Nephron (organoid): ENCODE measurements at regions not wholly inside any gene's neighbourhood (a gene's known extent, or its start where the extent isn't known, plus 50 kb on each side); places are given as distances from the start of the nearest gene placed in this dataset.

Experiments
- H3K27ac Mint-ChIP-seq, 3 experiments: 2 replicates each; pipeline ENCODE4 v1.8.0; 2020; ENCODE audit warnings: mixed read lengths in 3 of 3, mild to moderate bottlenecking in 2 of 3, moderate library complexity in 1 of 3
- H3K27me3 Mint-ChIP-seq: 2 replicates; pipeline ENCODE4 v1.8.0; 2021; ENCODE audit warnings: low read depth, mild to moderate bottlenecking, moderate library complexity, mixed read lengths
- H3K36me3 Mint-ChIP-seq: 2 replicates; pipeline ENCODE4 v1.8.0; 2020; ENCODE audit warnings: low read depth, mixed read lengths
- H3K4me1 Mint-ChIP-seq: 2 replicates; pipeline ENCODE4 v1.8.0; 2020; ENCODE audit warnings: mixed read lengths
- H3K4me3 Mint-ChIP-seq, 3 experiments: 2 replicates each; pipeline ENCODE4 v1.8.0; 2020; ENCODE audit warnings: mild to moderate bottlenecking in 3 of 3, mixed read lengths in 3 of 3, moderate library complexity in 2 of 3
- H3K9me3 Mint-ChIP-seq: 2 replicates; pipeline ENCODE4 v1.8.0; 2020; ENCODE audit warnings: mixed read lengths
- CTCF ChIP-seq, 3 experiments: fragments of 200-600 bp; sonication (generic); IDR thresholded peaks; one replicate each; pipeline ENCODE4 v1.5.0; 2021; ENCODE audit warnings: antibody characterized with exemption in 3 of 3; ENCODE audit not compliant: unreplicated experiment in 3 of 3

- H3K4me1 Mint-ChIP-seq: peaks cover 71% of the 10 kb centered on the region
- TF ChIP-seq CTCF (IDR thresholded peaks at IDR 0.05; ENCODE audit: unreplicated experiment in 3 of 3): no peak
Observed at GRCh38 chr3:159852821-159853505, 135.7 kb upstream of the IL12A start.

GRCh38 chr3:159853506-159853864 lies 135.2 kb upstream of the IL12A start:
- H3K9me3 Mint-ChIP-seq: no peaks in the 10 kb centered on the region
- H3K27ac Mint-ChIP-seq: peak overlapping the region; percentile 87 to 92 (median 89)
- no peaks in the 10 kb centered on the region for H3K27me3 Mint-ChIP-seq
- H3K36me3 Mint-ChIP-seq: peaks cover 3% of the 10 kb centered on the region
- peak overlapping the region; percentile 60 to 76 (median 69) for H3K4me3 Mint-ChIP-seq
- no peak for TF ChIP-seq CTCF (IDR thresholded peaks at IDR 0.05; ENCODE audit: unreplicated experiment in 3 of 3)
- peaks cover 73% of the 10 kb centered on the region for H3K4me1 Mint-ChIP-seq

More at GRCh38 chr3:159852821-159853505, 135.7 kb upstream of the IL12A start:
- Mint-ChIP-seq H3K4me3 (peak overlapping the region; percentile 60 to 76 (median 69)), H3K36me3 (peaks cover 3% of the 10 kb centered on the region), H3K27ac (peak overlapping the region; percentile 87 to 92 (median 89)), H3K27me3 (no peaks in the 10 kb centered on the region), H3K9me3 (no peaks in the 10 kb centered on the region)

DNA sequence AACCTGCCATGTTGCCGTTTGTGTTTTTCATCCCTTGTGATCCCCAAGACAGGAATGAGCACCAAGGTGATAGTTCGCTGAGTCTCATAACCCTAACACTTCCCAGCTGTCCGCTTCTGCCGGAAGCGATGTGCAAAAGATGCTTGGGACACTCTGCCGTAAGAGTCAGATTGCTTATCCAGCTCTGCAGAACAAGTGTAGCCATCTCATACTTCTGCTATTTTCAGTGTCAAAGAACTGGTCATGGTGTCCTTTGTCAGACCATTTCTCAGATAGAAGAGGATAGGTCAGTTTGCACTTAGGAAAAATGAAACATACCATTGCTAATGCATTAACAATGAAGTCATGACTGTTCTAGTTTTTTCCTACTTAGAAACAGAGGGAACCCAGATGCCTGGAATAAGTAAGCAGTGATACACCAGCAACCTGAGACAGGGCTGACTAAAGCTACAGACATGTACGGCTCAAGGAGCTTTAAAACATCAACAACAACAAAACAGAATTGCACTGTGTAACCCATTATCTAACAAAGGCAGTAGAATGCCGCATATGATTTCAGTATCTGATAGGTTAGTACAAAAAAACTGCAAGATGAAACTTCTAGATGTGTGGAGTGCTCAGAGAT lies 134.0 kb upstream of the IL12A start:
- peaks cover 79% of the 10 kb centered on the region for H3K4me1 Mint-ChIP-seq
- no peak for TF ChIP-seq CTCF (IDR thresholded peaks at IDR 0.05; ENCODE audit: unreplicated experiment in 3 of 3)
- H3K4me3 Mint-ChIP-seq: peak overlapping the region; percentile 23 to 74 (median 69)
- no peaks in the 10 kb centered on the region for H3K9me3 Mint-ChIP-seq
- H3K27me3 Mint-ChIP-seq: no peaks in the 10 kb centered on the region
- peak overlapping the region; percentile 89 to 90 (median 90) for H3K27ac Mint-ChIP-seq
- H3K36me3 Mint-ChIP-seq: peaks cover 3% of the 10 kb centered on the region

DNA sequence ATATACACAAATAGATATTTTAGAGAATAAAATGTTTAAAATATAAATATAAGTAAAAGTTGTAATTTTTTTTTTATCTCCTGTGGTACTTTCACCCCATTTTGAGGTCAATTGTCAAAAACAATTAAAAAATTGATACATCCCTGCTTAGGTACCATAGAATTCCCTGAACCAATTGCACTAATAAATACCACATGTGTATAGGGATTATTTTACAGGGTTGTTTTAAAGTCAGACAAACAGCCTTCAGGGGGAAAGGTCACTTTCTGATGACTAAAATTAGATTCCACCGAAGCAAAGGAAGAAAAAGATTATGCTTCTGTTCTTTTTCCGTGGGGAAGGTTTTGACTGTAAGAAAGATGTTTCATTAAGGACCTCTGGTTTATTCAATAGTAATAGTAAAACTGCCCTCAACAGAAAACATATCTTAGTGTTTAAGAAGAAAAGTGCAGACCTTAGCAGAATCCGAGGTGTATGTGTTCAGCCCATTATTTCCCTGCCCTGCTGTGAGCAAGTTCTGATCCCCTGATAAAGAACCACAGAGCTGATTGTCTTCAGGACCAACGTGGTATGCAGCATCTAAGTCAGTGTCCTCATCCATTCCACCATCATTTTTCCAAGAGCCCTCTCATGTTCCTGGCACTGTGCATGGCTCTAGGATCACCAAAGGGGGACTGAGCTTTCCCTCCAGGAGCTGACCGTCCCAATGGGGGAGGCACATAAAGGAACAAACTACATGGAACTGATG lies 132.9 kb upstream of the IL12A start:
- H3K4me3 Mint-ChIP-seq: peak overlapping the region; percentile 14 to 63 (median 35)
- peak overlapping the region; percentile 87 to 94 (median 91) for H3K27ac Mint-ChIP-seq
- H3K9me3 Mint-ChIP-seq: no peaks in the 10 kb centered on the region
- no peak for TF ChIP-seq CTCF (IDR thresholded peaks at IDR 0.05; ENCODE audit: unreplicated experiment in 3 of 3)
- no peaks in the 10 kb centered on the region for H3K27me3 Mint-ChIP-seq
- no peaks in the 10 kb centered on the region for H3K36me3 Mint-ChIP-seq
- peaks cover 91% of the 10 kb centered on the region for H3K4me1 Mint-ChIP-seq

GRCh38 chr3:159856590-159857104 lies 132.0 kb upstream of the IL12A start:
- Mint-ChIP-seq H3K27ac (peak overlapping the region; percentile 87 to 94 (median 91)), H3K9me3 (no peaks in the 10 kb centered on the region), H3K4me3 (peak overlapping the region; percentile 8 to 24 (median 23)), H3K27me3 (no peaks in the 10 kb centered on the region), H3K36me3 (no peaks in the 10 kb centered on the region), H3K4me1 (peaks cover 93% of the 10 kb centered on the region)
- TF ChIP-seq CTCF (IDR thresholded peaks at IDR 0.05; ENCODE audit: unreplicated experiment in 3 of 3): no peak
